SK-N-SH (cell line): ENCODE measurements at regions not wholly inside any gene's neighbourhood (a gene's known extent, or its start where the extent isn't known, plus 50 kb on each side); places are given as distances from the start of the nearest gene placed in this dataset.

Experiments used
- CTCF ChIA-PET: fragments of 300-600, 350-600 bp; formaldehyde crosslinking; extraction: SDS; loops from one replicate; lab custom pipeline; 2021; lab: Yijun Ruan, JAX
- POLR2A ChIA-PET: fragments of 350-600 bp; sonication (Branson Sonifier 250); formaldehyde crosslinking; extraction: SDS; loops from one replicate; lab custom pipeline; 2020; ENCODE audit warnings: antibody characterized with exemption, inconsistent platforms; lab: Yijun Ruan, JAX
- DNase-seq: peaks from one replicate; pipeline ENCODE4 v3.0.0; 2012
- H2AFZ ChIP-seq: fragments of 200-600 bp; sonication (generic); 2 replicates; pipeline ENCODE4 v1.8.1; 2016; ENCODE audit warnings: antibody characterized with exemption, mild to moderate bottlenecking, low read depth
- H3F3A ChIP-seq: fragments of 200-600 bp; sonication (generic); replicated peaks from 2 replicates; pipeline ENCODE3; 2016; ENCODE audit warnings: antibody characterized with exemption, mild to moderate bottlenecking; ENCODE audit not compliant: insufficient read depth
- H3K27ac ChIP-seq, 2 experiments: fragments of 200-500 bp in 1 of 2; fragments of 200-600 bp in 1 of 2; sonication (Bioruptor generic) in 1 of 2; sonication (generic), shearing (Covaris generic) in 1 of 2; 2 replicates each; pipeline versions ENCODE4 v1.5.1 to v1.6.1; 2014 to 2016; ENCODE audit warnings: low read depth in 2 of 2, inconsistent platforms in 1 of 2, low read length in 1 of 2, mild to moderate bottlenecking in 1 of 2, mixed read lengths in 1 of 2
- H3K27me3 ChIP-seq: fragments of 200-600 bp; sonication (generic), shearing (Covaris generic); 2 replicates; pipeline ENCODE4 v1.6.1; 2016; ENCODE audit warnings: mixed run types; ENCODE audit not compliant: insufficient read depth
- H3K36me3 ChIP-seq, 2 experiments: fragments of 200-500 bp in 1 of 2; fragments of 200-600 bp in 1 of 2; sonication (Bioruptor generic) in 1 of 2; sonication (generic) in 1 of 2; replicated peaks in 1 of 2; 2 replicates each; pipeline versions ENCODE3 to v1.5.1; 2014 to 2016; ENCODE audit warnings: low read length in 1 of 2, mild to moderate bottlenecking in 1 of 2; ENCODE audit not compliant: insufficient read depth in 2 of 2, control insufficient read depth in 1 of 2
- H3K4me1 ChIP-seq, 2 experiments: fragments of 200-500 bp in 1 of 2; fragments of 200-600 bp in 1 of 2; sonication (Bioruptor generic) in 1 of 2; sonication (generic), shearing (Covaris generic) in 1 of 2; 2 replicates each; pipeline versions ENCODE4 v1.5.1 to v1.6.1; 2014 to 2016; ENCODE audit warnings: low read depth in 1 of 2, low read length in 1 of 2, mixed run types in 1 of 2; ENCODE audit not compliant: insufficient read depth in 2 of 2, control insufficient read depth in 1 of 2
- H3K4me2 ChIP-seq: fragments of 200-600 bp; sonication (generic), shearing (Covaris generic); 2 replicates; pipeline ENCODE4 v1.6.1; 2017; ENCODE audit warnings: mixed run types
- H3K4me3 ChIP-seq, 2 experiments: fragments of 200-500 bp in 1 of 2; fragments of 200-600 bp in 1 of 2; sonication (Bioruptor generic) in 1 of 2; sonication (generic), shearing (Covaris generic) in 1 of 2; 2 replicates each; pipeline versions ENCODE4 v1.5.1 to v1.8.1; 2014 to 2016; ENCODE audit warnings: low read depth in 2 of 2, inconsistent platforms in 1 of 2, low read length in 1 of 2, mild to moderate bottlenecking in 1 of 2, mixed read lengths in 1 of 2, moderate library complexity in 1 of 2
- H3K79me2 ChIP-seq: fragments of 200-600 bp; sonication (generic); 2 replicates; pipeline ENCODE4 v1.8.1; 2017; ENCODE audit warnings: mild to moderate bottlenecking; ENCODE audit not compliant: insufficient read depth
- H3K9ac ChIP-seq: fragments of 200-600 bp; sonication (generic); 2 replicates; pipeline ENCODE4 v1.6.1; 2017; ENCODE audit warnings: mixed run types
- H3K9me2 ChIP-seq: fragments of 200-600 bp; sonication (generic); 2 replicates; pipeline ENCODE4 v1.6.1; 2017; ENCODE audit warnings: mixed run types
- H3K9me3 ChIP-seq: fragments of 200-600 bp; sonication (generic); 2 replicates; pipeline ENCODE4 v1.6.1; 2017; ENCODE audit warnings: mixed run types, mild to moderate bottlenecking, moderate library complexity
- H4K20me1 ChIP-seq: fragments of 200-600 bp; sonication (generic); 2 replicates; pipeline ENCODE4 v1.6.1; 2017; ENCODE audit warnings: mild to moderate bottlenecking, mixed run types; ENCODE audit not compliant: insufficient read depth
- EZH2phosphoT487 ChIP-seq: fragments of 200-600 bp; sonication (generic); IDR thresholded peaks from 2 replicates; pipeline ENCODE4 v1.6.1; 2017; ENCODE audit warnings: low read depth, mixed run types, mild to moderate bottlenecking, antibody characterized with exemption, moderate library complexity, borderline replicate concordance
- NFIC ChIP-seq: IDR thresholded peaks from 2 replicates; pipeline ENCODE4 v1.4.0; 2012; ENCODE audit warnings: borderline replicate concordance
- RXRA ChIP-seq: IDR thresholded peaks from 2 replicates; pipeline ENCODE4 v1.4.0; 2012; ENCODE audit warnings: low read depth, mild to moderate bottlenecking, borderline replicate concordance
- SIN3A ChIP-seq: IDR thresholded peaks from 2 replicates; pipeline ENCODE4 v1.6.1; 2012; ENCODE audit warnings: low read depth, mild to moderate bottlenecking, low read length, moderate library complexity, borderline replicate concordance
- SMC3 ChIP-seq: IDR thresholded peaks from 2 replicates; pipeline ENCODE4 v1.6.1; 2012; ENCODE audit warnings: low read depth, low read length, improper control_type of control experiment
- TAF1 ChIP-seq: IDR thresholded peaks from 2 replicates; pipeline ENCODE4 v1.6.1; 2012; ENCODE audit warnings: low read depth, mild to moderate bottlenecking, low read length, moderate library complexity, borderline replicate concordance
- TCF12 ChIP-seq: IDR thresholded peaks from 2 replicates; pipeline ENCODE4 v1.4.0; 2012
- WGBS: methylation state at CpG from one replicate; pipeline ENCODE4 v1.1.6; 2017; ENCODE audit warnings: low lambda C conversion rate; 5-methylcytosine and 5-hydroxymethylcytosine counted together
- TF ChIP-seq, protein P1 (sequence below): IDR thresholded peaks from 2 replicates; pipeline ENCODE4 v1.6.1; 2012; ENCODE audit warnings: mild to moderate bottlenecking, low read depth, low read length, moderate library complexity
- TF ChIP-seq, protein P2 (sequence below): fragments of 150-350 bp; IDR thresholded peaks from 2 replicates; pipeline ENCODE4 v1.6.1; 2017; ENCODE audit warnings: antibody characterized with exemption, low read length, low read depth, borderline replicate concordance
- TF ChIP-seq, protein P3 (sequence below): IDR thresholded peaks from 2 replicates; pipeline ENCODE4; 2012
- TF ChIP-seq, protein P4 (sequence below): IDR thresholded peaks from 2 replicates; pipeline ENCODE4 v1.4.0; 2012; ENCODE audit warnings: low read depth, borderline replicate concordance

DNA sequence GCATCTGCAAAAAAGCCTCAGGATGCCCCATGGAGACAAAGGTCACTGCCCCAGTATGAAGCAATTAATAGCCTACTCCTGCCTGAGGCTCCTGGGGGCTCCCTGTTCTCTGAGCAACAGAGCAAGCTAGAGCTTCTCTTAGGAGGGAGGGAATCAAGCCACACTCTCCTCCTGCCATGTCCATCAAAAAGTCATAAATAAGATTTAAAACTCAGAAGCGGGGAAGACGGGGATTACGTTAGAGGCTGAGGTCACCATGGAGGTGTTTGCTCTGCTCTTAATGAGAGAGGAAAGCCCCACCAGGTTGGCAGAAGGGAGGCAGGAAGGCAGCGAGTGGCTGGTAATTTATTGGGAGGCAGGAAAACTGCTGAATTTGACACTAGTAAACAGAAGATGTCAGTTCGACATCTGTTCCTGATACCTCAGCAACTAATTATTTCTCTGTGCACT, 98.4 kb upstream of the TNR start:
- Histone ChIP-seq H3K27me3 (no peaks in the 10 kb centered on the region), H3K9me3 (no peaks in the 10 kb centered on the region), H3K36me3 (no peaks in the 10 kb centered on the region), H3F3A (no peaks in the 10 kb centered on the region), H3K4me2 (no peak overlapping the region), H3K79me2 (no peaks in the 10 kb centered on the region), H3K9ac (no peak overlapping the region), H4K20me1 (no peaks in the 10 kb centered on the region), H2AFZ (no peak overlapping the region), H3K9me2 (no peaks in the 10 kb centered on the region), H3K27ac (no peak overlapping the region), H3K4me3 (no peak overlapping the region), H3K4me1 (peaks cover 0 to 20% of the 10 kb centered on the region in 2 experiments; a peak in 1 of 4 replicates)
- no peak for DNase-seq
- ChIA-PET POLR2A (no interaction called here), CTCF (no interaction called here)
- WGBS, result 61% methylated on average over 5 of the region's 5 CpGs
- TF ChIP-seq NFIC (no peak), RXRA (no peak), TCF12 (no peak), EZH2phosphoT487 (no peak), SMC3 (no peak), TAF1 (no peak), SIN3A (no peak)
- TF ChIP-seq, protein P1, sequence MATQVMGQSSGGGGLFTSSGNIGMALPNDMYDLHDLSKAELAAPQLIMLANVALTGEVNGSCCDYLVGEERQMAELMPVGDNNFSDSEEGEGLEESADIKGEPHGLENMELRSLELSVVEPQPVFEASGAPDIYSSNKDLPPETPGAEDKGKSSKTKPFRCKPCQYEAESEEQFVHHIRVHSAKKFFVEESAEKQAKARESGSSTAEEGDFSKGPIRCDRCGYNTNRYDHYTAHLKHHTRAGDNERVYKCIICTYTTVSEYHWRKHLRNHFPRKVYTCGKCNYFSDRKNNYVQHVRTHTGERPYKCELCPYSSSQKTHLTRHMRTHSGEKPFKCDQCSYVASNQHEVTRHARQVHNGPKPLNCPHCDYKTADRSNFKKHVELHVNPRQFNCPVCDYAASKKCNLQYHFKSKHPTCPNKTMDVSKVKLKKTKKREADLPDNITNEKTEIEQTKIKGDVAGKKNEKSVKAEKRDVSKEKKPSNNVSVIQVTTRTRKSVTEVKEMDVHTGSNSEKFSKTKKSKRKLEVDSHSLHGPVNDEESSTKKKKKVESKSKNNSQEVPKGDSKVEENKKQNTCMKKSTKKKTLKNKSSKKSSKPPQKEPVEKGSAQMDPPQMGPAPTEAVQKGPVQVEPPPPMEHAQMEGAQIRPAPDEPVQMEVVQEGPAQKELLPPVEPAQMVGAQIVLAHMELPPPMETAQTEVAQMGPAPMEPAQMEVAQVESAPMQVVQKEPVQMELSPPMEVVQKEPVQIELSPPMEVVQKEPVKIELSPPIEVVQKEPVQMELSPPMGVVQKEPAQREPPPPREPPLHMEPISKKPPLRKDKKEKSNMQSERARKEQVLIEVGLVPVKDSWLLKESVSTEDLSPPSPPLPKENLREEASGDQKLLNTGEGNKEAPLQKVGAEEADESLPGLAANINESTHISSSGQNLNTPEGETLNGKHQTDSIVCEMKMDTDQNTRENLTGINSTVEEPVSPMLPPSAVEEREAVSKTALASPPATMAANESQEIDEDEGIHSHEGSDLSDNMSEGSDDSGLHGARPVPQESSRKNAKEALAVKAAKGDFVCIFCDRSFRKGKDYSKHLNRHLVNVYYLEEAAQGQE, result no peak
- TF ChIP-seq, protein P2, sequence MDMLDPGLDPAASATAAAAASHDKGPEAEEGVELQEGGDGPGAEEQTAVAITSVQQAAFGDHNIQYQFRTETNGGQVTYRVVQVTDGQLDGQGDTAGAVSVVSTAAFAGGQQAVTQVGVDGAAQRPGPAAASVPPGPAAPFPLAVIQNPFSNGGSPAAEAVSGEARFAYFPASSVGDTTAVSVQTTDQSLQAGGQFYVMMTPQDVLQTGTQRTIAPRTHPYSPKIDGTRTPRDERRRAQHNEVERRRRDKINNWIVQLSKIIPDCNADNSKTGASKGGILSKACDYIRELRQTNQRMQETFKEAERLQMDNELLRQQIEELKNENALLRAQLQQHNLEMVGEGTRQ, result no peak
- TF ChIP-seq, protein P3, sequence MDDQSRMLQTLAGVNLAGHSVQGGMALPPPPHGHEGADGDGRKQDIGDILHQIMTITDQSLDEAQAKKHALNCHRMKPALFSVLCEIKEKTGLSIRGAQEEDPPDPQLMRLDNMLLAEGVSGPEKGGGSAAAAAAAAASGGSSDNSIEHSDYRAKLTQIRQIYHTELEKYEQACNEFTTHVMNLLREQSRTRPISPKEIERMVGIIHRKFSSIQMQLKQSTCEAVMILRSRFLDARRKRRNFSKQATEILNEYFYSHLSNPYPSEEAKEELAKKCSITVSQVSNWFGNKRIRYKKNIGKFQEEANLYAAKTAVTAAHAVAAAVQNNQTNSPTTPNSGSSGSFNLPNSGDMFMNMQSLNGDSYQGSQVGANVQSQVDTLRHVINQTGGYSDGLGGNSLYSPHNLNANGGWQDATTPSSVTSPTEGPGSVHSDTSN, result no peak
- TF ChIP-seq, protein P4, sequence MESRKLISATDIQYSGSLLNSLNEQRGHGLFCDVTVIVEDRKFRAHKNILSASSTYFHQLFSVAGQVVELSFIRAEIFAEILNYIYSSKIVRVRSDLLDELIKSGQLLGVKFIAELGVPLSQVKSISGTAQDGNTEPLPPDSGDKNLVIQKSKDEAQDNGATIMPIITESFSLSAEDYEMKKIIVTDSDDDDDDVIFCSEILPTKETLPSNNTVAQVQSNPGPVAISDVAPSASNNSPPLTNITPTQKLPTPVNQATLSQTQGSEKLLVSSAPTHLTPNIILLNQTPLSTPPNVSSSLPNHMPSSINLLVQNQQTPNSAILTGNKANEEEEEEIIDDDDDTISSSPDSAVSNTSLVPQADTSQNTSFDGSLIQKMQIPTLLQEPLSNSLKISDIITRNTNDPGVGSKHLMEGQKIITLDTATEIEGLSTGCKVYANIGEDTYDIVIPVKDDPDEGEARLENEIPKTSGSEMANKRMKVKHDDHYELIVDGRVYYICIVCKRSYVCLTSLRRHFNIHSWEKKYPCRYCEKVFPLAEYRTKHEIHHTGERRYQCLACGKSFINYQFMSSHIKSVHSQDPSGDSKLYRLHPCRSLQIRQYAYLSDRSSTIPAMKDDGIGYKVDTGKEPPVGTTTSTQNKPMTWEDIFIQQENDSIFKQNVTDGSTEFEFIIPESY, result no peak
